ENCODE measurements at regions not wholly inside any gene's neighbourhood (a gene's known extent, or its start where the extent isn't known, plus 50 kb on each side); places are given as distances from the start of the nearest gene placed in this dataset.

- no peak for ATAC-seq (ENCODE audit: low FRiP score)
- DNase-seq = no peak
- Histone ChIP-seq H3K9me3 (ENCODE audit: control insufficient read depth, low read length) (no peaks in the 10 kb centered on the region), H3K4me3 (ENCODE audit: low read length in 2 of 2) (no peak overlapping the region), H3K36me3 (ENCODE audit: control insufficient read depth in 1 of 2, insufficient read depth in 2 of 2, low read length in 1 of 2) (no peaks in the 10 kb centered on the region), H3K27ac (ENCODE audit: low read depth in 1 of 2, low read length in 2 of 2) (no peak overlapping the region), H3K4me1 (ENCODE audit: control insufficient read depth in 1 of 2, insufficient read depth in 2 of 2, low read length in 2 of 2) (no peaks in the 10 kb centered on the region), H3K27me3 (ENCODE audit: control insufficient read depth in 1 of 2, insufficient read depth in 2 of 2, low read length in 1 of 2) (no peaks in the 10 kb centered on the region)
- WGBS, 2 donors = 82 to 96% methylated on average over 2 of the region's 2 CpGs
- intact Hi-C loops (cut with DNase I) = no loop called here
Measured at GRCh38 chr3:150300388-150300787, 107.7 kb upstream of the TSC22D2 start.

DNA sequence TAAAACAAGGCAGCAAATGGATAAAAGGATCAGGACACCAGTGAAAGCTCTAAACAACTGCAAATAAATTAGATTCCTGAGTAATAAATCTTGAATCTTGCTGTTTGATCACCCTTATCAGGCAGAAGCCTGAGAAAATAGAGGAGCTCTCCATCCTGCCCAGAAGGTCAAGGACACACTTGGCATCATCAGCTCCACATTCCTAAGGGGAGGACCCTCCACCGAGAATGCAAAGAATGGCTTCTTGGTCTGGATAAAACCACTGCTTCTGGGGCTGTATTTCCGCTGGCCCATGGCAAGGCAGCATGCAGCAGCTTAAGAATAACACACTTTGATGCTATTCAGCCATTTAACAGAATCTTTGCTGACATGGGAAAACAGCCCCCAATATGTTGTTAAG is 108.9 kb upstream of the TSC22D2 start:
- Histone ChIP-seq H3K27me3 (ENCODE audit: control insufficient read depth in 1 of 2, insufficient read depth in 2 of 2, low read length in 1 of 2) (no peaks in the 10 kb centered on the region), H3K27ac (ENCODE audit: low read depth in 1 of 2, low read length in 2 of 2) (no peak overlapping the region), H3K4me3 (ENCODE audit: low read length in 2 of 2) (no peak overlapping the region), H3K9me3 (ENCODE audit: control insufficient read depth, low read length) (no peaks in the 10 kb centered on the region), H3K36me3 (ENCODE audit: control insufficient read depth in 1 of 2, insufficient read depth in 2 of 2, low read length in 1 of 2) (no peaks in the 10 kb centered on the region), H3K4me1 (ENCODE audit: control insufficient read depth in 1 of 2, insufficient read depth in 2 of 2, low read length in 2 of 2) (no peaks in the 10 kb centered on the region)
- intact Hi-C loops (cut with DNase I) = no loop called here
- 56 to 74% methylated on average over 2 of the region's 2 CpGs for WGBS, 2 donors
- ATAC-seq (ENCODE audit: low FRiP score) (no peak), DNase-seq (no peak)

GRCh38 chr3:150296966-150297365 is 111.1 kb upstream of the TSC22D2 start:
- Histone ChIP-seq H3K27me3 (ENCODE audit: control insufficient read depth in 1 of 2, insufficient read depth in 2 of 2, low read length in 1 of 2) (no peaks in the 10 kb centered on the region), H3K27ac (ENCODE audit: low read depth in 1 of 2, low read length in 2 of 2) (no peak overlapping the region), H3K4me3 (ENCODE audit: low read length in 2 of 2) (no peak overlapping the region), H3K9me3 (ENCODE audit: control insufficient read depth, low read length) (no peaks in the 10 kb centered on the region), H3K4me1 (ENCODE audit: control insufficient read depth in 1 of 2, insufficient read depth in 2 of 2, low read length in 2 of 2) (no peaks in the 10 kb centered on the region), H3K36me3 (ENCODE audit: control insufficient read depth in 1 of 2, insufficient read depth in 2 of 2, low read length in 1 of 2) (no peaks in the 10 kb centered on the region)
- 87 to 88% methylated on average over 3 of the region's 3 CpGs for WGBS, 2 donors
- ATAC-seq (ENCODE audit: low FRiP score) (no peak), DNase-seq (no peak)
- intact Hi-C loops (cut with DNase I) = no loop called here

- Histone ChIP-seq H3K27ac (ENCODE audit: low read depth in 1 of 2, low read length in 2 of 2) (no peak overlapping the region), H3K4me3 (ENCODE audit: low read length in 2 of 2) (no peak overlapping the region), H3K9me3 (ENCODE audit: control insufficient read depth, low read length) (no peaks in the 10 kb centered on the region), H3K4me1 (ENCODE audit: control insufficient read depth in 1 of 2, insufficient read depth in 2 of 2, low read length in 2 of 2) (no peaks in the 10 kb centered on the region), H3K27me3 (ENCODE audit: control insufficient read depth in 1 of 2, insufficient read depth in 2 of 2, low read length in 1 of 2) (no peaks in the 10 kb centered on the region), H3K36me3 (ENCODE audit: control insufficient read depth in 1 of 2, insufficient read depth in 2 of 2, low read length in 1 of 2) (no peaks in the 10 kb centered on the region)
- DNase-seq = no peak
- intact Hi-C loops (cut with DNase I) = no loop called here
- no peak for ATAC-seq (ENCODE audit: low FRiP score)
- WGBS, 2 donors = 83 to 84% methylated on average over 5 of the region's 5 CpGs
Measured at GRCh38 chr3:150296123-150296735, 111.9 kb upstream of the TSC22D2 start.

DNA sequence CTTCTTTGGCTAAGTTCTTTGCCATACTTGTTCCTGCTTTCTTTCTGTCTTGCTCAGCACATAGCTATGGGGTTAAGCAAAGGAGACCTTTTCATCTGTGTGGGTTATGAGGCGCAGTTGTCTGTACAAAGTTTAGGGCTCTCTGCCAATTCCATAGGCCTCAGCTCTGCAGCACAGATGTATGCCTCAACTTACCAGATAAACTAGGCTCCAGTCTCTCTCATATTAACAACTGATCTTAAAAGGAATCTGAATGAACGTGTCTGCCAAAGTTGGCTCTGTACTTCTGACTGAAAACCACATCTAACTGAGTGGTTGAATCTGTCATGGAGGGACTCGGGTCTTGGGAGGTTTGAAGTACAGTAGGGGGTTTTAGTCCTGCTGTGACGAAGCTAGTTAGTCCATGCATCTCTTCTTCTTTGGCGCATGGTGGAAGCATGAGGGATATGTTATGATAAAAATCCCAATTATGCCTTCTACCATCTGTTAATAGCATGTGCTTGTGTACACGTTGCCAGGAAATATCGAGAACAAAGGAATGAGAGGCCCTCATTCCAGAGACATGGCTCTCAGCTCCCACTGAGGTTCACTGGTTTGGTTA is 114.6 kb upstream of the TSC22D2 start:
- intact Hi-C loops (cut with DNase I) = no loop called here
- DNase-seq (no peak), ATAC-seq (ENCODE audit: low FRiP score) (no peak)
- no peak overlapping the region for H3K27ac ChIP-seq (ENCODE audit: low read depth in 1 of 2, low read length in 2 of 2)
- no peaks in the 10 kb centered on the region for H3K4me1 ChIP-seq (ENCODE audit: control insufficient read depth in 1 of 2, insufficient read depth in 2 of 2, low read length in 2 of 2)
- no peak overlapping the region for H3K4me3 ChIP-seq (ENCODE audit: low read length in 2 of 2)
- H3K36me3 ChIP-seq (ENCODE audit: control insufficient read depth in 1 of 2, insufficient read depth in 2 of 2, low read length in 1 of 2) = no peaks in the 10 kb centered on the region
- no peaks in the 10 kb centered on the region for H3K27me3 ChIP-seq (ENCODE audit: control insufficient read depth in 1 of 2, insufficient read depth in 2 of 2, low read length in 1 of 2)
- no peaks in the 10 kb centered on the region for H3K9me3 ChIP-seq (ENCODE audit: control insufficient read depth, low read length)
- WGBS, 2 donors = 80 to 84% methylated on average over 7 of the region's 7 CpGs

DNA sequence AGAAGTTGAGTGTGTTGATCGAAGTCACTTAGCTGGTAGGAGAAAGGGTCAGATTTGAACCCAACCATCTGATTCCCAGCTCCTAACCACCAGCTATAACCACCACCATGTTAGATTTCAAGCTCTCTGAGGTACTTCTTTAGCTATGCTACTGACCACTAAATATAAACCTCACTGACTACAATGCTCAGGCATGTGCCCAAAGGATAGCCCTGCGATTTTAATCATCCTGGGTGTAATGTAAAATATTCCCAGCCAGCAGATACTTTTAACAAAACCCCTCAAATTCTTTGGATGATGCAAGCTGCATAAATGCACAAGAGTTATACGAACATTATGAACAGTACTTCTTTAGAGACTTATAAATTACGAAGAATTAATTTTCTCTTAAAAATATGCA is 115.2 kb upstream of the TSC22D2 start:
- Histone ChIP-seq H3K4me1 (ENCODE audit: control insufficient read depth in 1 of 2, insufficient read depth in 2 of 2, low read length in 2 of 2) (no peaks in the 10 kb centered on the region), H3K36me3 (ENCODE audit: control insufficient read depth in 1 of 2, insufficient read depth in 2 of 2, low read length in 1 of 2) (no peaks in the 10 kb centered on the region), H3K4me3 (ENCODE audit: low read length in 2 of 2) (no peak overlapping the region), H3K27ac (ENCODE audit: low read depth in 1 of 2, low read length in 2 of 2) (no peak overlapping the region), H3K9me3 (ENCODE audit: control insufficient read depth, low read length) (no peaks in the 10 kb centered on the region), H3K27me3 (ENCODE audit: control insufficient read depth in 1 of 2, insufficient read depth in 2 of 2, low read length in 1 of 2) (no peaks in the 10 kb centered on the region)
- ATAC-seq (ENCODE audit: low FRiP score) = no peak
- WGBS, 2 donors = 94 to 95% methylated on average over 4 of the region's 4 CpGs
- DNase-seq = no peak
- intact Hi-C loops (cut with DNase I) = no loop called here

DNA sequence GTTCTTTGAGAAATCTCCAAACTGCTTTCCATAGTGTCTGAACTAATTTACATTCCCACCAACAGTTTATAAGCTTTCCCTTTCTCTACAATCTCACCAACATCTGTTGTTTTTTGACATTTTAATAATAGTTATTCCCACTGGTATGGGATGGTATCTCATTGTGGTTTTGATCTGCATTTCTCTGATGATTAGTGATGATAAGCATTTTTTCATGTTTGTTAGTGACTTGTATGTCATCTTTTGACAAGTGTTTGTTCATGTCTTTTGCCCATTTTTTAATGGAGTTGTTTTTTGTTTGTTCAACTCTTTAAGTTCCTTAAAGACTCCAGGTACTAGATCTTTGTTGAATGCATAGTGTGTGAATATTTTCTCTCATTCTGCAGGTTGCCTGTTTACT is 116.6 kb upstream of the TSC22D2 start:
- intact Hi-C loops (cut with DNase I) = no loop called here
- Histone ChIP-seq H3K27ac (ENCODE audit: low read depth in 1 of 2, low read length in 2 of 2) (no peak overlapping the region), H3K9me3 (ENCODE audit: control insufficient read depth, low read length) (no peaks in the 10 kb centered on the region), H3K4me1 (ENCODE audit: control insufficient read depth in 1 of 2, insufficient read depth in 2 of 2, low read length in 2 of 2) (no peaks in the 10 kb centered on the region), H3K4me3 (ENCODE audit: low read length in 2 of 2) (no peak overlapping the region), H3K27me3 (ENCODE audit: control insufficient read depth in 1 of 2, insufficient read depth in 2 of 2, low read length in 1 of 2) (no peaks in the 10 kb centered on the region), H3K36me3 (ENCODE audit: control insufficient read depth in 1 of 2, insufficient read depth in 2 of 2, low read length in 1 of 2) (no peaks in the 10 kb centered on the region)
- DNase-seq = no peak
- no peak for ATAC-seq (ENCODE audit: low FRiP score)

DNA sequence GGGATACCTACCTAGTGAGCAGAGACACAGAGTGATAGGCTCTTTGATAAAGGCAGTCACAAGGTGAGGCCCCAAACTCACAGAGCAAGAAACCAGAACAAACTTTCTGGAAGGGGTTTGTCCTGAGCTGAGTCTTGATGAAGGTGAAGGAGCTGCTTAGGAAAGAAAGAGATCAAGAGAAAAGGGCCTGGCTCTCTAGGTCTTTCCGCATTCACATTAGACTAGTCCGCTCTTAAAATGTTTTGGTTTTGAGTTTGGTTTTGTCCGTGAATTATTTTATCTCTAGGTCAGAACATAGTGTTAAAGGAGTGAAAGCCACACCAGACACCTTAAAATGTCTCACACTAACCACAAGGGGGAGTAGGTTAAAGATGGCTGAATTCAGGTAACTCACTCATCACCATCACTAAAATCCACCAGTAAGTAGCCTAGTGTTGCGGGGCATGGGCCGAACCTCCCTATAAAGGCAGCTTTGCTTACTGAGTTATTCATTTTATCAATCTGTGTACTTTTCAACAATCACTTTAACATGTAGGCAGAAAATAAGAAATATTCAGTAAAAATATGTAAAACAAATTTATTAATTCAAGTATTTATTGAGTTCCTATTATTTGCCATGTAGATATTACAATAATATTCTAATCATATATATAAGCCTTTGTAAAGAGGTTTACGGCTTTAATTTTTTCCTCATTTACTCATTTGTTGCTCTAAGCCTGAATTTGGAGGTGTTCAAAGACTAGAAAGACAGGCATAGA is 121.5 kb upstream of the TSC22D2 start:
- no peaks in the 10 kb centered on the region for H3K4me1 ChIP-seq (ENCODE audit: control insufficient read depth in 1 of 2, insufficient read depth in 2 of 2, low read length in 2 of 2)
- intact Hi-C loops (cut with DNase I) = loop anchor here (5.0 to 10.0 kb wide), 2 partner anchors 118 to 211 kb away; partner anchors contain the start of gene TSC22D2 (in 2 of the 2)
- H3K4me3 ChIP-seq (ENCODE audit: low read length in 2 of 2) = no peak overlapping the region
- no peak overlapping the region for H3K27ac ChIP-seq (ENCODE audit: low read depth in 1 of 2, low read length in 2 of 2)
- ATAC-seq (ENCODE audit: low FRiP score) (no peak), DNase-seq (no peak)
- no peaks in the 10 kb centered on the region for H3K9me3 ChIP-seq (ENCODE audit: control insufficient read depth, low read length)
- WGBS, 2 donors = 59 to 80% methylated on average over 6 of the region's 6 CpGs
- H3K36me3 ChIP-seq (ENCODE audit: control insufficient read depth in 1 of 2, insufficient read depth in 2 of 2, low read length in 1 of 2) = no peaks in the 10 kb centered on the region
- no peaks in the 10 kb centered on the region for H3K27me3 ChIP-seq (ENCODE audit: control insufficient read depth in 1 of 2, insufficient read depth in 2 of 2, low read length in 1 of 2)

- Histone ChIP-seq H3K4me1 (ENCODE audit: control insufficient read depth in 1 of 2, insufficient read depth in 2 of 2, low read length in 2 of 2) (no peaks in the 10 kb centered on the region), H3K4me3 (ENCODE audit: low read length in 2 of 2) (no peak overlapping the region), H3K27ac (ENCODE audit: low read depth in 1 of 2, low read length in 2 of 2) (no peak overlapping the region), H3K27me3 (ENCODE audit: control insufficient read depth in 1 of 2, insufficient read depth in 2 of 2, low read length in 1 of 2) (no peaks in the 10 kb centered on the region), H3K36me3 (ENCODE audit: control insufficient read depth in 1 of 2, insufficient read depth in 2 of 2, low read length in 1 of 2) (no peaks in the 10 kb centered on the region), H3K9me3 (ENCODE audit: control insufficient read depth, low read length) (peaks cover 1% of the 10 kb centered on the region)
- 95% methylated on average over 2 of the region's 2 CpGs for WGBS, 2 donors
- ATAC-seq (ENCODE audit: low FRiP score) = no peak
- no peak for DNase-seq
- intact Hi-C loops (cut with DNase I) = loop anchor here (5.0 to 10.0 kb wide), 2 partner anchors 119 to 212 kb away; partner anchors contain the start of gene TSC22D2 (in 2 of the 2)
Measured at GRCh38 chr3:150285601-150286000, 122.5 kb upstream of the TSC22D2 start.
